ENCODE measurements at regions not wholly inside any gene's neighbourhood (a gene's known extent, or its start where the extent isn't known, plus 50 kb on each side); places are given as distances from the start of the nearest gene placed in this dataset.

DNA sequence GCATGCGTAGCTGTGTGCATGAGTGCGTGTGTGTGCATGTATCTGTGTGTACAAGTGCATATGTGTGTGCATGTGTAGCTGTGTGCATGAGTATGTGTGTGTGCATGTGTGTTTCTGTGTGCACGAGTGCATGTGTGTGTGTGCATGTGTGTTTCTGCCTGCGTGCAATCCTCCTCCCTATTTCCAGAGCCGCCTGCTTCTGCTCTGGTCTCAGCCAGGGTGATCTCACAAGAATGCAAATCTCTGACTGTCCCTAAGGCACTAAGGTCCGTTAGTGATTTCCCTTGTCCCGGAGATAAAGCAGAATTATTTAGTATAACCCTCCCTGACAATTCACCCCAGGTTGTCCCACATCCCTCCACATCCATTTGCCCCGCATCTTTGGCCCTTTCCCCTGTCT is 530.3 kb downstream of the TCERG1L start:
- TF ChIP-seq, protein P1, sequence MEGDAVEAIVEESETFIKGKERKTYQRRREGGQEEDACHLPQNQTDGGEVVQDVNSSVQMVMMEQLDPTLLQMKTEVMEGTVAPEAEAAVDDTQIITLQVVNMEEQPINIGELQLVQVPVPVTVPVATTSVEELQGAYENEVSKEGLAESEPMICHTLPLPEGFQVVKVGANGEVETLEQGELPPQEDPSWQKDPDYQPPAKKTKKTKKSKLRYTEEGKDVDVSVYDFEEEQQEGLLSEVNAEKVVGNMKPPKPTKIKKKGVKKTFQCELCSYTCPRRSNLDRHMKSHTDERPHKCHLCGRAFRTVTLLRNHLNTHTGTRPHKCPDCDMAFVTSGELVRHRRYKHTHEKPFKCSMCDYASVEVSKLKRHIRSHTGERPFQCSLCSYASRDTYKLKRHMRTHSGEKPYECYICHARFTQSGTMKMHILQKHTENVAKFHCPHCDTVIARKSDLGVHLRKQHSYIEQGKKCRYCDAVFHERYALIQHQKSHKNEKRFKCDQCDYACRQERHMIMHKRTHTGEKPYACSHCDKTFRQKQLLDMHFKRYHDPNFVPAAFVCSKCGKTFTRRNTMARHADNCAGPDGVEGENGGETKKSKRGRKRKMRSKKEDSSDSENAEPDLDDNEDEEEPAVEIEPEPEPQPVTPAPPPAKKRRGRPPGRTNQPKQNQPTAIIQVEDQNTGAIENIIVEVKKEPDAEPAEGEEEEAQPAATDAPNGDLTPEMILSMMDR (IDR thresholded peaks at IDR 0.05), result no peak
- TF ChIP-seq POLR2A (IDR thresholded peaks at IDR 0.05), result no peak
